ENCODE measurements at regions not wholly inside any gene's neighbourhood (a gene's known extent, or its start where the extent isn't known, plus 50 kb on each side); places are given as distances from the start of the nearest gene placed in this dataset.
"Not testable (repeated sequence)": the region's sequence is repeated elsewhere in the genome, so short reads cannot be mapped to it uniquely, and the experiment has no call there.

- Mint-ChIP-seq H3K4me3 (no peak overlapping the region), H3K27ac (no peak overlapping the region), H3K9me3 (peaks cover 31% of the 10 kb centered on the region), H3K36me3 (no peaks in the 10 kb centered on the region), H3K27me3 (no peaks in the 10 kb centered on the region), H3K4me1 (no peaks in the 10 kb centered on the region)
- no peak for DNase-seq
- CTCF ChIA-PET, result interaction anchor here (1.2 kb wide), 1 partner anchor 11 kb away, joined by 4 read pairs; no protein-coding TSS in a partner anchor
Observed at GRCh38 chr19:28061111-28061510, 1151.8 kb downstream of the UQCRFS1 start.

- CTCF ChIA-PET, H3K4me1 Mint-ChIP-seq: not testable (repeated sequence)
- peaks cover 46% of the 10 kb centered on the region for H3K9me3 Mint-ChIP-seq
Observed at GRCh38 chr19:28057026-28057425, 1155.9 kb downstream of the UQCRFS1 start.

GRCh38 chr19:28051047-28051446, 1161.9 kb downstream of the UQCRFS1 start:
- CTCF ChIA-PET, result no interaction called here
- peaks cover 40% of the 10 kb centered on the region for H3K9me3 Mint-ChIP-seq
- no peaks in the 10 kb centered on the region for H3K36me3 Mint-ChIP-seq
- no peak overlapping the region for H3K4me3 Mint-ChIP-seq
- H3K4me1 Mint-ChIP-seq, result no peaks in the 10 kb centered on the region
- no peak overlapping the region for H3K27ac Mint-ChIP-seq
- no peak for DNase-seq
- H3K27me3 Mint-ChIP-seq, result no peaks in the 10 kb centered on the region

More at GRCh38 chr19:28057026-28057425, 1155.9 kb downstream of the UQCRFS1 start:
- not testable (repeated sequence) for H3K4me3 Mint-ChIP-seq, H3K27me3 Mint-ChIP-seq, H3K27ac Mint-ChIP-seq, DNase-seq, H3K36me3 Mint-ChIP-seq

GRCh38 chr19:28049875-28050274, 1163.1 kb downstream of the UQCRFS1 start:
- Mint-ChIP-seq H3K36me3 (no peaks in the 10 kb centered on the region), H3K27ac (no peak overlapping the region), H3K4me1 (no peaks in the 10 kb centered on the region), H3K4me3 (no peak overlapping the region), H3K9me3 (peaks cover 34% of the 10 kb centered on the region), H3K27me3 (no peaks in the 10 kb centered on the region)
- no peak for DNase-seq
- CTCF ChIA-PET, result no interaction called here

GRCh38 chr19:28046932-28047331, 1166.0 kb downstream of the UQCRFS1 start:
- Mint-ChIP-seq H3K27ac (no peak overlapping the region), H3K4me3 (no peak overlapping the region), H3K27me3 (no peaks in the 10 kb centered on the region), H3K9me3 (peaks cover 25% of the 10 kb centered on the region), H3K36me3 (no peaks in the 10 kb centered on the region), H3K4me1 (no peaks in the 10 kb centered on the region)
- CTCF ChIA-PET, result no interaction called here
- DNase-seq, result no peak

- Mint-ChIP-seq H3K27ac (no peak overlapping the region), H3K4me3 (no peak overlapping the region), H3K4me1 (no peaks in the 10 kb centered on the region), H3K9me3 (peaks cover 20% of the 10 kb centered on the region), H3K36me3 (no peaks in the 10 kb centered on the region), H3K27me3 (no peaks in the 10 kb centered on the region)
- CTCF ChIA-PET, result no interaction called here
- no peak for DNase-seq
Observed at GRCh38 chr19:28045621-28046020, 1167.3 kb downstream of the UQCRFS1 start.

- Mint-ChIP-seq H3K4me1 (no peaks in the 10 kb centered on the region), H3K36me3 (no peaks in the 10 kb centered on the region), H3K4me3 (no peak overlapping the region), H3K27ac (no peak overlapping the region), H3K9me3 (peaks cover 16% of the 10 kb centered on the region), H3K27me3 (no peaks in the 10 kb centered on the region)
- CTCF ChIA-PET, result no interaction called here
- no peak for DNase-seq
Observed at GRCh38 chr19:28044477-28044876, 1168.5 kb downstream of the UQCRFS1 start.

- Mint-ChIP-seq H3K27me3 (no peaks in the 10 kb centered on the region), H3K4me1 (no peaks in the 10 kb centered on the region), H3K27ac (no peak overlapping the region), H3K9me3 (peaks cover 13% of the 10 kb centered on the region), H3K36me3 (no peaks in the 10 kb centered on the region), H3K4me3 (no peak overlapping the region)
- DNase-seq, result no peak
- CTCF ChIA-PET, result no interaction called here
Observed at GRCh38 chr19:28042516-28042915, 1170.4 kb downstream of the UQCRFS1 start.

- Mint-ChIP-seq H3K4me3 (no peak overlapping the region), H3K9me3 (peaks cover 8% of the 10 kb centered on the region), H3K36me3 (no peaks in the 10 kb centered on the region), H3K4me1 (no peaks in the 10 kb centered on the region), H3K27me3 (no peaks in the 10 kb centered on the region), H3K27ac (no peak overlapping the region)
- CTCF ChIA-PET, result no interaction called here
- DNase-seq, result no peak
Observed at GRCh38 chr19:28039677-28040381, 1173.1 kb downstream of the UQCRFS1 start.

- H3K36me3 Mint-ChIP-seq, result no peaks in the 10 kb centered on the region
- no peaks in the 10 kb centered on the region for H3K4me1 Mint-ChIP-seq
- CTCF ChIA-PET, result no interaction called here
- H3K27me3 Mint-ChIP-seq, result no peaks in the 10 kb centered on the region
- no peak overlapping the region for H3K4me3 Mint-ChIP-seq
- DNase-seq, result no peak
- no peak overlapping the region for H3K27ac Mint-ChIP-seq
- peaks cover 13% of the 10 kb centered on the region for H3K9me3 Mint-ChIP-seq
Observed at GRCh38 chr19:28037186-28037585, 1175.8 kb downstream of the UQCRFS1 start.

- CTCF ChIA-PET, result no interaction called here
- no peaks in the 10 kb centered on the region for H3K27me3 Mint-ChIP-seq
Observed at GRCh38 chr19:28036486-28036885, 1176.5 kb downstream of the UQCRFS1 start.

GRCh38 chr19:28034936-28035335, 1178.0 kb downstream of the UQCRFS1 start:
- peaks cover 17% of the 10 kb centered on the region for H3K9me3 Mint-ChIP-seq
- DNase-seq, result no peak
- no peaks in the 10 kb centered on the region for H3K4me1 Mint-ChIP-seq
- CTCF ChIA-PET, result no interaction called here
- H3K27ac Mint-ChIP-seq, result no peak overlapping the region
- no peaks in the 10 kb centered on the region for H3K27me3 Mint-ChIP-seq
- no peak overlapping the region for H3K4me3 Mint-ChIP-seq
- H3K36me3 Mint-ChIP-seq, result no peaks in the 10 kb centered on the region

More at GRCh38 chr19:28036486-28036885, 1176.5 kb downstream of the UQCRFS1 start:
- DNase-seq, result no peak
- no peak overlapping the region for H3K4me3 Mint-ChIP-seq
- H3K27ac Mint-ChIP-seq, result no peak overlapping the region
- no peaks in the 10 kb centered on the region for H3K36me3 Mint-ChIP-seq
- H3K4me1 Mint-ChIP-seq, result no peaks in the 10 kb centered on the region
- peaks cover 17% of the 10 kb centered on the region for H3K9me3 Mint-ChIP-seq

GRCh38 chr19:28028881-28029444, 1184.0 kb downstream of the UQCRFS1 start:
- no peak overlapping the region for H3K27ac Mint-ChIP-seq
- CTCF ChIA-PET, result no interaction called here
- H3K36me3 Mint-ChIP-seq, result no peaks in the 10 kb centered on the region
- H3K4me3 Mint-ChIP-seq, result no peak overlapping the region
- H3K9me3 Mint-ChIP-seq, result peaks cover 19% of the 10 kb centered on the region
- no peaks in the 10 kb centered on the region for H3K4me1 Mint-ChIP-seq
- H3K27me3 Mint-ChIP-seq, result no peaks in the 10 kb centered on the region
- no peak for DNase-seq

GRCh38 chr19:28027116-28027515, 1185.8 kb downstream of the UQCRFS1 start:
- Mint-ChIP-seq H3K36me3 (no peaks in the 10 kb centered on the region), H3K4me3 (no peak overlapping the region), H3K27me3 (no peaks in the 10 kb centered on the region), H3K9me3 (peaks cover 9% of the 10 kb centered on the region), H3K4me1 (no peaks in the 10 kb centered on the region), H3K27ac (no peak overlapping the region)
- DNase-seq, result no peak
- CTCF ChIA-PET, result no interaction called here

GRCh38 chr19:28026636-28027035, 1186.3 kb downstream of the UQCRFS1 start:
- H3K27me3 Mint-ChIP-seq, result no peaks in the 10 kb centered on the region
- H3K9me3 Mint-ChIP-seq, result peaks cover 7% of the 10 kb centered on the region
- H3K4me1 Mint-ChIP-seq, result no peaks in the 10 kb centered on the region
- no peak for DNase-seq
- H3K4me3 Mint-ChIP-seq, result no peak overlapping the region
- no peaks in the 10 kb centered on the region for H3K36me3 Mint-ChIP-seq
- CTCF ChIA-PET, result no interaction called here
- H3K27ac Mint-ChIP-seq, result no peak overlapping the region
